ENCODE measurements at regions not wholly inside any gene's neighbourhood (a gene's known extent, or its start where the extent isn't known, plus 50 kb on each side); places are given as distances from the start of the nearest gene placed in this dataset.

GRCh38 chr4:160316036-160316435, 1213.2 kb downstream of the RAPGEF2 start:
- no peak for ATAC-seq
- intact Hi-C loops (cut with DNase I, micrococcal nuclease) = no loop called here
- Histone ChIP-seq H3K9me3 (no peaks in the 10 kb centered on the region), H3K4me3 (no peak overlapping the region), H3K36me3 (ENCODE audit: low read depth) (no peaks in the 10 kb centered on the region), H3K4me1 (ENCODE audit: low read depth) (no peaks in the 10 kb centered on the region)
- no peak for DNase-seq
- TF ChIP-seq CTCF (IDR thresholded peaks at IDR 0.05) = no peak

- Histone ChIP-seq H3K4me1 (ENCODE audit: low read depth) (no peaks in the 10 kb centered on the region), H3K9me3 (no peaks in the 10 kb centered on the region), H3K36me3 (ENCODE audit: low read depth) (no peaks in the 10 kb centered on the region), H3K4me3 (no peak overlapping the region)
- no peak for TF ChIP-seq CTCF (IDR thresholded peaks at IDR 0.05)
- intact Hi-C loops (cut with DNase I, micrococcal nuclease) = no loop called here
- ATAC-seq (no peak), DNase-seq (no peak)
These were observed 1215.8 kb downstream of the RAPGEF2 start for GRCh38 chr4:160318567-160319220.

- no peaks in the 10 kb centered on the region for H3K36me3 ChIP-seq (ENCODE audit: low read depth)
- DNase-seq (no peak), ATAC-seq (no peak)
- no peaks in the 10 kb centered on the region for H3K4me1 ChIP-seq (ENCODE audit: low read depth)
- no peak overlapping the region for H3K4me3 ChIP-seq
- TF ChIP-seq CTCF (IDR thresholded peaks at IDR 0.05) = no peak
- intact Hi-C loops (cut with DNase I, micrococcal nuclease) = no loop called here
- H3K9me3 ChIP-seq = no peaks in the 10 kb centered on the region
These were observed 1216.5 kb downstream of the RAPGEF2 start for GRCh38 chr4:160319221-160319867.

GRCh38 chr4:160319868-160320260, 1217.0 kb downstream of the RAPGEF2 start:
- TF ChIP-seq CTCF (IDR thresholded peaks at IDR 0.05) = no peak
- ATAC-seq (no peak), DNase-seq (no peak)
- intact Hi-C loops (cut with DNase I, micrococcal nuclease) = no loop called here
- no peaks in the 10 kb centered on the region for H3K9me3 ChIP-seq
- no peaks in the 10 kb centered on the region for H3K4me1 ChIP-seq (ENCODE audit: low read depth)
- no peaks in the 10 kb centered on the region for H3K36me3 ChIP-seq (ENCODE audit: low read depth)
- no peak overlapping the region for H3K4me3 ChIP-seq

GRCh38 chr4:160326110-160326509, 1223.2 kb downstream of the RAPGEF2 start:
- Histone ChIP-seq H3K9me3 (no peaks in the 10 kb centered on the region), H3K36me3 (ENCODE audit: low read depth) (no peaks in the 10 kb centered on the region), H3K4me3 (no peak overlapping the region), H3K4me1 (ENCODE audit: low read depth) (no peaks in the 10 kb centered on the region)
- DNase-seq (no peak), ATAC-seq (no peak)
- no peak for TF ChIP-seq CTCF (IDR thresholded peaks at IDR 0.05)
- intact Hi-C loops (cut with DNase I, micrococcal nuclease) = no loop called here

Data from mucosa of descending colon (tissue), 3 donors.